ENCODE measurements at regions not wholly inside any gene's neighbourhood (a gene's known extent, or its start where the extent isn't known, plus 50 kb on each side); places are given as distances from the start of the nearest gene placed in this dataset.

DNA sequence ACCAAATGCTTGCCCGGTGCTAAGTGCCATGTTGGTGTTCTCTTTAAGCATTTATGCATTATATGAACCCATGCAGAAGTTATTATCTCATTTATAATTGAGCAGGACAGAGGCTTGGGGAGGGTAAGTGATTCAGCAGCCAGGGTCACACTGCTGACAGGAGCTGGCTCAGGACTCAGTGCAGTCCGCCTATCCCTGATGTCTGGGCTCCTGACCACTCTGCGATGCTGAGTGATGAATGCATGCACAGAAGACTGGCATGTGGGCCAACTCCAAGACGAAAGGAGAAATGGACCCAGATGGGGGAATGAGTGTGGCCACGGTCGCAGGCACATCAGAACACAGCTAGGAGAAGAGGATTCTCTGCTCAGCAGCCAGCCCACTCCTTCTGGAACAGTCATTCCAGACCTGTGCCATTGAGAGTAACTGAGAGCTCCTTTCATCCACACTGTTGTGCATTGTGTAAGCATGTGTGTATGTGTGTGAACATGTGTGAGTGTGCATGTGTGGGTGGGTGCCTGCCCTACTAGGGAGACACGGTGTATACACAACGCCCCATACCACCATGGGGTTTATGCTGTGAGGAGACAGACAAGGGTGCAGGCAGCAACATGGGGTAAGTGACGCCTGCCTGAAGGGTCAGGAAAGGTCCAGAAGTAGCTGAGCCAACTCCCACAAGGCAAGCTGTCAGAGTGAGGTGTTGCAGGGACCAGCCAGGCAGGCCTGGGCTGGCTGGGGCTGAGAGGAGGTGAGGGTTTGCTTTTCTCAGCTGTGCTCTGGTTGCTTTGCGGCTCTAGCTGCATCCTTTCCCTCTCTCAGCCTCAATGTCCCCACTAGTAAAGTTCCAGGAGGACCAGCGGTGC, 97.8 kb upstream of the PMEPA1 start:
- Histone ChIP-seq H3K9me3 (replicated peaks in 1 of 3) (no peaks in the 10 kb centered on the region), H3K27me3 (no peaks in the 10 kb centered on the region), H3K4me1 (replicated peaks in 1 of 2) (no peaks in the 10 kb centered on the region), H3K27ac (no peak overlapping the region), H3K36me3 (replicated peaks in 1 of 2) (no peaks in the 10 kb centered on the region), H3K4me3 (no peak overlapping the region)
- WGBS, 4 donors: 74 to 88% (median 82%) methylated on average over 10 to 11 of the region's 11 CpGs
- no peak for TF ChIP-seq POLR2A (IDR thresholded peaks at IDR 0.05)
- TF ChIP-seq, protein P1, sequence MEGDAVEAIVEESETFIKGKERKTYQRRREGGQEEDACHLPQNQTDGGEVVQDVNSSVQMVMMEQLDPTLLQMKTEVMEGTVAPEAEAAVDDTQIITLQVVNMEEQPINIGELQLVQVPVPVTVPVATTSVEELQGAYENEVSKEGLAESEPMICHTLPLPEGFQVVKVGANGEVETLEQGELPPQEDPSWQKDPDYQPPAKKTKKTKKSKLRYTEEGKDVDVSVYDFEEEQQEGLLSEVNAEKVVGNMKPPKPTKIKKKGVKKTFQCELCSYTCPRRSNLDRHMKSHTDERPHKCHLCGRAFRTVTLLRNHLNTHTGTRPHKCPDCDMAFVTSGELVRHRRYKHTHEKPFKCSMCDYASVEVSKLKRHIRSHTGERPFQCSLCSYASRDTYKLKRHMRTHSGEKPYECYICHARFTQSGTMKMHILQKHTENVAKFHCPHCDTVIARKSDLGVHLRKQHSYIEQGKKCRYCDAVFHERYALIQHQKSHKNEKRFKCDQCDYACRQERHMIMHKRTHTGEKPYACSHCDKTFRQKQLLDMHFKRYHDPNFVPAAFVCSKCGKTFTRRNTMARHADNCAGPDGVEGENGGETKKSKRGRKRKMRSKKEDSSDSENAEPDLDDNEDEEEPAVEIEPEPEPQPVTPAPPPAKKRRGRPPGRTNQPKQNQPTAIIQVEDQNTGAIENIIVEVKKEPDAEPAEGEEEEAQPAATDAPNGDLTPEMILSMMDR (IDR thresholded peaks at IDR 0.05): no peak
- intact Hi-C loops (cut with DNase I): no loop called here
- no peak for DNase-seq

DNA sequence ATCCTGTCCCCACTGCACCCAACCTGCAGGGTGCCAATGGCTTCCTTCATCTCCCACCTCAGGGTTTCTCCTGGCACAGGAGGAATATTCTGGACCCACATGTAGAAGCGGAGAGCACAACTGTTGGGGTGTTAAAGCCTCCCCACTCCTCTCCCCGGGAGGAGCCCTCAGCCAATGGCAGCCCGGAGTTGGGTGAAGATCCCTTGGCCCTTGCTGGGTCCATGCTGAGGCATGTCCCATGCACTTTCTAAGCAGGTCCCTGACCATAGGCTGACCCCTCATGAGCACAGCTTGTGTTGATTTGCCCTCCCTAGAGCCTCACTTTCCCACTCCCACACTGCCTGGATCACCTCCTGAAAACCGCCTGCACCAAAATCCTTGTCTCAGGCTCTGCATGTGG, 97.2 kb upstream of the PMEPA1 start:
- no peaks in the 10 kb centered on the region for H3K9me3 ChIP-seq (replicated peaks in 1 of 3)
- intact Hi-C loops (cut with DNase I): no loop called here
- no peak overlapping the region for H3K4me3 ChIP-seq
- 75 to 92% (median 86%) methylated on average over 1 to 4 of the region's 4 CpGs for WGBS, 4 donors
- H3K36me3 ChIP-seq (replicated peaks in 1 of 2): no peaks in the 10 kb centered on the region
- TF ChIP-seq POLR2A (IDR thresholded peaks at IDR 0.05): no peak
- TF ChIP-seq, protein P1 (IDR thresholded peaks at IDR 0.05): no peak
- DNase-seq: no peak
- no peaks in the 10 kb centered on the region for H3K4me1 ChIP-seq (replicated peaks in 1 of 2)
- H3K27me3 ChIP-seq: no peaks in the 10 kb centered on the region
- H3K27ac ChIP-seq: no peak overlapping the region

DNA sequence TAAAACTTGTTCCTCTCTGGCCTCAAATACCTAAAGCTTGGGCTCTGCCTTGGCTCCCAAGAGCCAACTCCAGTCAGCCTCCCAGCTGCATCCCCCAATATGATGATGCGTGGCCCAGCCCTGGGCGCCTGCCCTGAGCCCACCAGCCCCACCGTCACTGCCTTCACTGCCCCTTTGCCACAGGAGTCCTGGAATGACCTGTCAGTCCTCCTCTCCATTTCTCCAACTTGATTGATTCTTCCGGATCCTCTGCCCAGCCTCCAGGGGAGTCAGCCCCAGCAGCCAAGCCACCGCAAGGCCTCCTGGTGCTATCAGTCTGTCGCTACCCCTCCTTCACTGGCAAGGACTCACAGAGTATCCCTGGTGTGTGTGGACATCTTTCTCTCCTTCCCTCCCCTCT, 96.7 kb upstream of the PMEPA1 start:
- no peaks in the 10 kb centered on the region for H3K4me1 ChIP-seq (replicated peaks in 1 of 2)
- no peak overlapping the region for H3K27ac ChIP-seq
- H3K27me3 ChIP-seq: no peaks in the 10 kb centered on the region
- WGBS, 4 donors: 75 to 94% (median 85%) methylated on average over 6 of the region's 6 CpGs
- H3K9me3 ChIP-seq (replicated peaks in 1 of 3): no peaks in the 10 kb centered on the region
- H3K36me3 ChIP-seq (replicated peaks in 1 of 2): no peaks in the 10 kb centered on the region
- TF ChIP-seq, protein P1 (IDR thresholded peaks at IDR 0.05): no peak
- TF ChIP-seq POLR2A (IDR thresholded peaks at IDR 0.05): no peak
- DNase-seq: no peak
- H3K4me3 ChIP-seq: no peak overlapping the region
- intact Hi-C loops (cut with DNase I): no loop called here

DNA sequence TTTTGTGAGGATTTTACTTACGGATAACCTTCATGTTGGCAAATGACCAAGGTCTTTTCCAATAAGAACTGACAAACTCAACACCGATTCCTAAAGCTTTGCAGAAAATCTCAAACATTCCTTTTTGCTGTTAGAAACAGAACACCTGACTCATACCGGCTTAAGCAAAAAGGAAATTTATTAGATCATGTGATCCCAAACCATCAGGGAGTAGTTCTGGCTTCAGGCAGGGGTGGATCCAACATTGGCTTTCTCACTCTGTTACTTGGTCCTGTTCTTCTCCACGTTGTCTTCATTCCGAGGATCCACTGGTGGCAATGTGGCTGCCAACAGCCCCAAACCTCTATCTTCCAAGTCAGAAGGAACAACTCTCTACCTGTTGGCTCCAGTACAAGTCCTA, 95.9 kb upstream of the PMEPA1 start:
- H3K27me3 ChIP-seq: no peaks in the 10 kb centered on the region
- no peaks in the 10 kb centered on the region for H3K9me3 ChIP-seq (replicated peaks in 1 of 3)
- H3K27ac ChIP-seq: no peak overlapping the region
- intact Hi-C loops (cut with DNase I): no loop called here
- DNase-seq: no peak
- H3K4me3 ChIP-seq: no peak overlapping the region
- TF ChIP-seq, protein P1 (IDR thresholded peaks at IDR 0.05): no peak
- TF ChIP-seq POLR2A (IDR thresholded peaks at IDR 0.05): no peak
- H3K4me1 ChIP-seq (replicated peaks in 1 of 2): no peaks in the 10 kb centered on the region
- 67 to 74% (median 70%) methylated on average over 5 of the region's 5 CpGs for WGBS, 4 donors
- no peaks in the 10 kb centered on the region for H3K36me3 ChIP-seq (replicated peaks in 1 of 2)
